Colonic mucosa (tissue), 4 donors: ENCODE measurements at regions not wholly inside any gene's neighbourhood (a gene's known extent, or its start where the extent isn't known, plus 50 kb on each side); places are given as distances from the start of the nearest gene placed in this dataset.
"Not testable (repeated sequence)": the region's sequence is repeated elsewhere in the genome, so short reads cannot be mapped to it uniquely, and the experiment has no call there.

Experiments used
- DNase-seq: peaks from one replicate; pipeline ENCODE4 v3.0.0-alpha.2; 2020
- H3K27ac ChIP-seq: fragments of 200-600 bp; one replicate; pipeline ENCODE4 v1.8.0; 2021
- H3K27me3 ChIP-seq: fragments of 200-600 bp; one replicate; pipeline ENCODE4 v1.8.0; 2021
- H3K36me3 ChIP-seq: fragments of 200-600 bp; one replicate; pipeline ENCODE4 v1.8.0; 2021
- H3K4me1 ChIP-seq: fragments of 200-600 bp; one replicate; pipeline ENCODE4 v1.8.0; 2021; ENCODE audit warnings: mild to moderate bottlenecking
- H3K4me3 ChIP-seq: fragments of 200-600 bp; one replicate; pipeline ENCODE4 v1.8.0; 2021
- H3K9ac ChIP-seq, 2 donors: one replicate each; pipeline ENCODE4 v1.7.0; 2013; ENCODE audit warnings: control low read depth in 2 of 2, low read depth in 2 of 2, low read length in 2 of 2
- H3K9me3 ChIP-seq: fragments of 200-600 bp; one replicate; pipeline ENCODE4 v1.8.0; 2021
- CTCF ChIP-seq: fragments of 200-600 bp; IDR thresholded peaks from one replicate; pipeline ENCODE4 v1.8.0; 2022; ENCODE audit warnings: antibody characterized with exemption, mild to moderate bottlenecking
- intact Hi-C: fragments of 100-400 bp; cut with DNase I; formaldehyde crosslinking; loops from one replicate; pipeline ENCODE4 v1.14.1; 2022
- donor health status: healthy.
- donor health status: DM: no; HTN: no; CAD: no.
- donor health status: DM: no; HTN: no; CAD: no.

GRCh38 chr18:71045331-71046065, 756.7 kb downstream of the SOCS6 start:
- Histone ChIP-seq H3K36me3 (no peaks in the 10 kb centered on the region), H3K27me3 (no peaks in the 10 kb centered on the region), H3K9me3 (no peaks in the 10 kb centered on the region), H3K9ac (no peak overlapping the region), H3K27ac (no peak overlapping the region), H3K4me3 (no peak overlapping the region), H3K4me1 (no peaks in the 10 kb centered on the region)
- no peak for DNase-seq
- intact Hi-C loops, result no loop called here
- TF ChIP-seq CTCF, result no peak

- TF ChIP-seq CTCF, result no peak
- Histone ChIP-seq H3K36me3 (no peaks in the 10 kb centered on the region), H3K4me3 (no peak overlapping the region), H3K27ac (no peak overlapping the region), H3K9me3 (no peaks in the 10 kb centered on the region), H3K9ac (no peak overlapping the region), H3K27me3 (no peaks in the 10 kb centered on the region), H3K4me1 (no peaks in the 10 kb centered on the region)
- intact Hi-C loops, result no loop called here
- no peak for DNase-seq
These were observed 751.3 kb downstream of the SOCS6 start for GRCh38 chr18:71040161-71040560.

- Histone ChIP-seq H3K9ac (no peak overlapping the region), H3K4me1 (no peaks in the 10 kb centered on the region), H3K27ac (no peak overlapping the region), H3K9me3 (no peaks in the 10 kb centered on the region), H3K36me3 (no peaks in the 10 kb centered on the region), H3K4me3 (no peak overlapping the region), H3K27me3 (no peaks in the 10 kb centered on the region)
- intact Hi-C loops, result no loop called here
- no peak for DNase-seq
- TF ChIP-seq CTCF, result no peak
These were observed 749.4 kb downstream of the SOCS6 start for GRCh38 chr18:71038196-71038595.

GRCh38 chr18:71036783-71037182, 747.9 kb downstream of the SOCS6 start:
- Histone ChIP-seq H3K27ac (no peak overlapping the region), H3K27me3 (no peaks in the 10 kb centered on the region), H3K36me3 (no peaks in the 10 kb centered on the region), H3K4me1 (no peaks in the 10 kb centered on the region), H3K4me3 (no peak overlapping the region), H3K9me3 (no peaks in the 10 kb centered on the region), H3K9ac (no peak overlapping the region)
- no peak for TF ChIP-seq CTCF
- intact Hi-C loops, result no loop called here
- no peak for DNase-seq

GRCh38 chr18:71031296-71032191, 742.7 kb downstream of the SOCS6 start:
- H3K27ac ChIP-seq, DNase-seq, H3K4me1 ChIP-seq, H3K4me3 ChIP-seq, H3K9ac ChIP-seq, intact Hi-C loops, H3K27me3 ChIP-seq, H3K9me3 ChIP-seq, H3K36me3 ChIP-seq: not testable (repeated sequence)

GRCh38 chr18:71030085-71030484, 741.2 kb downstream of the SOCS6 start:
- H3K4me3 ChIP-seq, H3K27me3 ChIP-seq, H3K27ac ChIP-seq, DNase-seq, intact Hi-C loops, H3K4me1 ChIP-seq, H3K36me3 ChIP-seq, H3K9ac ChIP-seq, H3K9me3 ChIP-seq: not testable (repeated sequence)
